ENCODE measurements at regions not wholly inside any gene's neighbourhood (a gene's known extent, or its start where the extent isn't known, plus 50 kb on each side); places are given as distances from the start of the nearest gene placed in this dataset.

DNA sequence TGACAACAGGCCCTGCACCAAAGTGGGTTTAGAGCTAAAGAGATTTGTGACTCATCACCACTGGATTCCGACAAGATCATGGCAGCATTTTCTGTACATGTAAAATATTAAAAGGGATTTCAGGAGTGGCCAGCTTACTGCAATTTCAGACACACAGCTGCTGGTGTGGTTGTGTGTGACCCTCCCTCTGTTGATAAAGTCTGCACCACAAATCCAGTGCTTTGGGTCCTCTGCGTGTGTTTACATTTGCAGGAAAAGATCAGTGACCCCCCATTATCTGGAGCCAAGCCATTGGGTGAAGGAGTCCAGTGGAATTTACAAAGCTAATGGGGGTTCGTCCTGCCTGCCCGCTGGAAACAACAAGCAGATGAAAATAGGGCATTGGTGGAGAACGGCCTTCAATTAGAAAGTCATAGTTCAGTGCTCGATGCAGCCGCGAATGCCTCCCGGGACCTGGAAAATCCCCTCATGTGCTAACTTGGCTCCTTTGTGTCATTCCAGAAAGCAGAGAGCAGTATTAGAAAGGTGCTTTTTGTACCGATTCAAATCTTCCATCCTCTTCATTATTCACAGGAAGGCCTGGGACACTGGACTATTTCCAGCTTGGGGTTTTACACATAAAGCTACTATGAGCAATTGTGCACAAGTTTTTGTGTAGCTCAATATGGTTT is 188.5 kb upstream of the TMEM132C start:
- FAIRE-seq, result no peak
- DNase-seq (ENCODE audit: insufficient read length, low spot score), result no peak
- TF ChIP-seq, protein P1, sequence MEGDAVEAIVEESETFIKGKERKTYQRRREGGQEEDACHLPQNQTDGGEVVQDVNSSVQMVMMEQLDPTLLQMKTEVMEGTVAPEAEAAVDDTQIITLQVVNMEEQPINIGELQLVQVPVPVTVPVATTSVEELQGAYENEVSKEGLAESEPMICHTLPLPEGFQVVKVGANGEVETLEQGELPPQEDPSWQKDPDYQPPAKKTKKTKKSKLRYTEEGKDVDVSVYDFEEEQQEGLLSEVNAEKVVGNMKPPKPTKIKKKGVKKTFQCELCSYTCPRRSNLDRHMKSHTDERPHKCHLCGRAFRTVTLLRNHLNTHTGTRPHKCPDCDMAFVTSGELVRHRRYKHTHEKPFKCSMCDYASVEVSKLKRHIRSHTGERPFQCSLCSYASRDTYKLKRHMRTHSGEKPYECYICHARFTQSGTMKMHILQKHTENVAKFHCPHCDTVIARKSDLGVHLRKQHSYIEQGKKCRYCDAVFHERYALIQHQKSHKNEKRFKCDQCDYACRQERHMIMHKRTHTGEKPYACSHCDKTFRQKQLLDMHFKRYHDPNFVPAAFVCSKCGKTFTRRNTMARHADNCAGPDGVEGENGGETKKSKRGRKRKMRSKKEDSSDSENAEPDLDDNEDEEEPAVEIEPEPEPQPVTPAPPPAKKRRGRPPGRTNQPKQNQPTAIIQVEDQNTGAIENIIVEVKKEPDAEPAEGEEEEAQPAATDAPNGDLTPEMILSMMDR (IDR thresholded peaks at IDR 0.05; ENCODE audit: insufficient read depth, missing control alignments), result no peak

DNA sequence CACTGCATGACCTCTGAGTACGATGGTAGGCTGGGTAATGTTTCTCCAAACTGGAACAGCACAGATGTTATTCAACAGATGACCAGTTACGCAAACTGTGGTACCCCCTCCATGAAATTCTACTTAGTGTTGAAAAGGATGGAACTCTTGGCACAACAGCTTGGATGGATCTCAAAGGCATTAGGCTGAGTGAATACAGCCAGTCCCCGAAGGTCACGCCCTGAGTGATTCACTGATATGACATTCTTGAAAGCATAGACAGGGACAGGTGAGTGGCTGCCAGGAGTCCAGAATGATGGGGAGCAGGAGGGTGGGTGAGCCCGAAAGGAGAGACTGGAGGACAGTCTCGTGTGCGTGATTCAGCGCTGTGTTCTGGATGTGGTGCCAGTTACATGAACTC is 187.5 kb upstream of the TMEM132C start:
- no peak for FAIRE-seq
- DNase-seq (ENCODE audit: insufficient read length, low spot score), result no peak
- TF ChIP-seq, protein P1 (IDR thresholded peaks at IDR 0.05; ENCODE audit: insufficient read depth, missing control alignments), result no peak

DNA sequence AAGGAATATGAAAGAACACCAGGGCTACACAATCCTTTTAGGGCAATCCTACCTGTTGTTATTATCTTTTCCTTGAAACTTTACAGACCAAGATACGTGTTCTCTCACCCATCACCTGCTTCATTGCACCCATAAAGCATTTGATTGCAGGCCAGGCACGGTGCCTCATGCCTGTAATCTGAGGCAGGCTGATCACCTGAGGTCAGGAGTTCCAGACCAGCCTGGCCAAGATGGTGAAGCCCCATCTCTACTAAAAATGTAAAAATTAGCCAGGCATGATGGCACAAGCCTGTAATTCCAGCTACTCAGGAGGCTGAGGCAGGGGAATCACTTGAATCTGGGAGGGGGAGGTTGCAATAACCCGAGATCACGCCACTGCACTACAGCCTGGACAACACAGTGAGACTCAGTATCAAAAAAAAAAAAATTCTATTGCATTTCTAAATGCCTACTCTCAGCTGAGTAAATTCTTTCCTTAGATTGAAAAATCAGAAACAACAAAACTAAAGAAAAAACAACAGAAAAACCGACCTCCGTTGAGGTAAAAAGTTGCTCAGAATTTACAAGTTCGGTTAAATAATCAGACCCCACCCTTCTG is 183.7 kb upstream of the TMEM132C start:
- FAIRE-seq, result no peak
- no peak for DNase-seq (ENCODE audit: insufficient read length, low spot score)
- TF ChIP-seq, protein P1 (IDR thresholded peaks at IDR 0.05; ENCODE audit: insufficient read depth, missing control alignments), result no peak

DNA sequence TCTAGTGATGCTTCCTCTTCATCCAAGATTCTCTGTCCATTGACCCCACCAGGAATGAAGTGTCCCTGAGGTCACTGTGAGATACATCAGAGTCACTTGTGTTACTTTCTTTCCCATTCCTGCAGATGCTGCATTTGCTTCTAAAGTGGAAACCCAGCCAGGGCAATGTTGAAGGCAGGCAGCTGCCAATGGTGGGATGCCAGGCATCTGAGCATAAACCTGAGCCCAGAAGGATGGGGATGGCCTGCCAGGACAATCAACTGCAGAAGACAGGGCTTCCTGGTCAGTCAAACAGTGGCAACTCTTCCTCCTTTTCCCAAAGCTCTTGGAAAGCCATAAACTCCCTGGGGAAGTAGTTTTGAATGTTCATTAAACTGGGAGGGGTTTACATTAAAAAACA is 178.0 kb upstream of the TMEM132C start:
- TF ChIP-seq, protein P1 (IDR thresholded peaks at IDR 0.05; ENCODE audit: insufficient read depth, missing control alignments), result no peak
- no peak for FAIRE-seq
- no peak for DNase-seq (ENCODE audit: insufficient read length, low spot score)

DNA sequence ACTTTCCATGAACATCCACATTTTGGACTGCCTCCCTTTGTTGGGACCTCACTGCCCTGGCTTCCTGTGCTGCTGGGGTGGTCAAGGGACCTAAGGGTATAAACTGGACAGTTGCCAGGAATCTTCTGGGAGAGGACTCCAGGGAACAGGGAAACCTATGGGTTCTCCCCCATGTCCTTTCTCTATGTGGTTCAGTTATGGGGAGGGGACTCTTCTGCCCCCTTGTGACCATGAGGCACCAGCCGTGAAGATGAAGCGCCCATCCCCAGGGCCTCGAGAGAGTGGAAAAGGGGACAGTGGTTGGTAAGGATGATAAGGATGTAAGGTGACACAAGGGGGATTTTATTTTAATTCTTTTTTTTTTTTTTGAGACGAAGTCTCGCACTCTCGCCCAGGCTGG is 177.0 kb upstream of the TMEM132C start:
- DNase-seq (ENCODE audit: insufficient read length, low spot score), result no peak
- no peak for FAIRE-seq
- TF ChIP-seq, protein P1 (IDR thresholded peaks at IDR 0.05; ENCODE audit: insufficient read depth, missing control alignments), result no peak

DNA sequence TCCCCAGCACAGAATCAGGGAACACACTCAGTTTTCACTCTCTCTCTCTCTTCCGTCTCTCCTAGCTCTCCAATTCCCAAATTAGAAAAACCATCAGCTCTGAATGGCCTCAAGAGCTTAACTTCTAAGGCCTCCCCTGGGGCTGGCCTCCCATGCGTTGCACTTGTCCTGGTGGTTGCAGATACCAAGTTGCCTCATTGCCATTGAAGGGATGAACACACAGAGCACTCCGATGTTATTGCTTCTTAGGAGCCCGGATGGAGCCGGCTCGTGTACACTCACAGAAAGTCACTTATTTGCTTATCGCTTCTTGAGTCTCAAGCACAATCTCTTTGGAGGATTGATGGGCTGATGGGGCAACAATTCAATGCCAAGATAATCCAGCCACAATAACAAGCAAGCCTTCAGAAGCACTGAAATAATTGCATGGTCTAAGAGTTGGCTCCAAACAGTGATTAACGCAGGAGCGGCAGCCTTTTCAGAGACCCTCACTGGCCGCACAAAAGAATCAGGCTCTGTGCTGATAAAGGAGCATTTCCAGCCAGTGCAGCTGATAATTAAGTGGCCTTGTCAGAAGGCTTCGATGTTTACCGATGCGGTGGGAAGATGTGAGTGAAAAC is 175.8 kb upstream of the TMEM132C start:
- FAIRE-seq (no peak), DNase-seq (ENCODE audit: insufficient read length, low spot score) (no peak)
- TF ChIP-seq, protein P1 (IDR thresholded peaks at IDR 0.05; ENCODE audit: insufficient read depth, missing control alignments), result no peak

DNA sequence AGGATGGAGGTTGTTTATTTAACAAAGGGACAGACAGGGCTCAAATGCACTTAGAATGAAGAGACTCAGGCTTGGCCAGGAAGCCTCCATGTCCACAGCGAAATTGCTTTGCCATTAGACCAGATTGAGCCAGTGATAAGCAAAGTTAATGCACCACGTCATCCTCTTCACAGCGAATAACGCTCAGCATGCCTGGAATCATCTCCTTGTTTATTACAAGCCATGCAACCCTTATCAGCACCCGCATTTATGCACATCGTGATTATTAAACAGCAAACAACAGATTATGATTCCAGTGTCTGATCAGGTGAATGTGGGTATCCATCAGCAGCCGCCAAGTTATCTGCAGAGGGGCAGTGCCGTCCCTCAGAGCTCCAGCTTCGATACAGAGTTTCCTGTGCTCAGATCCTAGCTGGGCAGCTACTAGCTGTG is 175.0 kb upstream of the TMEM132C start:
- TF ChIP-seq, protein P1 (IDR thresholded peaks at IDR 0.05; ENCODE audit: insufficient read depth, missing control alignments), result no peak
- DNase-seq (ENCODE audit: insufficient read length, low spot score) (no peak), FAIRE-seq (no peak)
